Upper lobe of left lung (tissue), 6 donors: ENCODE measurements at regions not wholly inside any gene's neighbourhood (a gene's known extent, or its start where the extent isn't known, plus 50 kb on each side); places are given as distances from the start of the nearest gene placed in this dataset.

Experiments used
- ATAC-seq, 2 donors: fragments of 200-7000 bp; cut with Tn5 transposase; one replicate each; pipeline ENCODE4 v1.9.1; 2022; ENCODE audit warnings: mild to moderate bottlenecking in 2 of 2, moderate library complexity in 2 of 2; ENCODE audit not compliant: low FRiP score in 2 of 2
- DNase-seq, 2 donors: peaks; one replicate each; pipeline ENCODE4 v3.0.0-alpha.2; 2019 to 2020
- H3K27ac ChIP-seq, 4 donors: fragments of 200-600 bp; sonication (generic); one replicate each; pipeline ENCODE4 v1.5.1; 2016 to 2019
- H3K27me3 ChIP-seq, 4 donors: fragments of 200-600 bp; sonication (generic); one replicate each; pipeline ENCODE4 v1.5.1; 2017 to 2019
- H3K36me3 ChIP-seq, 4 donors: fragments of 200-600 bp; sonication (generic); one replicate each; pipeline ENCODE4 v1.5.1; 2016 to 2019
- H3K4me1 ChIP-seq, 4 donors: fragments of 200-600 bp; sonication (generic); one replicate each; pipeline ENCODE4 v1.5.1; 2018 to 2019
- H3K4me3 ChIP-seq, 4 donors: fragments of 200-600 bp; sonication (generic); one replicate each; pipeline ENCODE4 v1.5.1; 2017 to 2019; ENCODE audit warnings: mild to moderate bottlenecking in 2 of 4, moderate library complexity in 1 of 4
- H3K9me3 ChIP-seq, 4 donors: fragments of 200-600 bp; sonication (generic); one replicate each; pipeline ENCODE4 v1.5.1; 2018 to 2019
- CTCF ChIP-seq, 6 experiments: fragments of 450-650 bp in 4 of 6; fragments of 200-600 bp in 2 of 6; sonication (generic) in 2 of 6; IDR thresholded peaks; one replicate each; pipeline ENCODE4 v1.5.1; 2016 to 2019; ENCODE audit warnings: antibody characterized with exemption in 6 of 6
- EP300 ChIP-seq, 4 donors: sonication (generic); formaldehyde crosslinking; IDR thresholded peaks; one replicate each; pipeline ENCODE4 v1.5.1; 2017; ENCODE audit warnings: antibody characterized with exemption in 4 of 4, control low read depth in 2 of 4
- POLR2A ChIP-seq, 4 donors: fragments of 450-650 bp; IDR thresholded peaks; one replicate each; pipeline ENCODE4 v1.5.1; 2016 to 2017; ENCODE audit warnings: antibody characterized with exemption in 4 of 4, mild to moderate bottlenecking in 2 of 4
- POLR2AphosphoS5 ChIP-seq, 2 donors: sonication (generic); formaldehyde crosslinking; IDR thresholded peaks; one replicate each; pipeline ENCODE4 v1.5.1; 2017; ENCODE audit warnings: antibody characterized with exemption in 2 of 2
- WGBS, 2 donors: methylation state at CpG; one replicate each; pipeline ENCODE4 v1.1.5; 2017 to 2018; 5-methylcytosine and 5-hydroxymethylcytosine counted together
- donor health status: DM: no; HTN: no; CAD: no; lungs with moderate emphysema.
- donor health status: DM: no; HTN: yes; CAD: no; lungs with severe emphysema.

GRCh38 chr2:234291765-234292204 is 205.1 kb downstream of the ARL4C start:
- TF ChIP-seq CTCF (IDR thresholded peaks at IDR 0.05) (no peak), POLR2AphosphoS5 (IDR thresholded peaks at IDR 0.05) (peak in 1 of 2 donors; percentile 53), EP300 (IDR thresholded peaks at IDR 0.05) (peak in 1 of 4 donors; percentile 19), POLR2A (IDR thresholded peaks at IDR 0.05) (peak in 1 of 4 donors; percentile 20)
- Histone ChIP-seq H3K27me3 (no peaks in the 10 kb centered on the region), H3K36me3 (no peaks in the 10 kb centered on the region), H3K27ac (peak overlapping the region; percentile 8 to 71 (median 48)), H3K4me1 (peaks cover 8 to 21% (median 17%) of the 10 kb centered on the region in 4 donors), H3K9me3 (no peaks in the 10 kb centered on the region), H3K4me3 (no peak overlapping the region)
- WGBS, 2 donors: 23 to 39% methylated on average over 5 of the region's 5 CpGs
- ATAC-seq (peak in 1 of 2 donors; percentile 52), DNase-seq (peak in 1 of 2 donors; percentile 56)

GRCh38 chr2:234290671-234291070 is 206.2 kb downstream of the ARL4C start:
- Histone ChIP-seq H3K27me3 (no peaks in the 10 kb centered on the region), H3K4me1 (peaks cover 8 to 21% (median 17%) of the 10 kb centered on the region in 4 donors), H3K27ac (peak overlapping the region; percentile 41 to 71 (median 58)), H3K9me3 (no peaks in the 10 kb centered on the region), H3K36me3 (no peaks in the 10 kb centered on the region), H3K4me3 (no peak overlapping the region)
- WGBS, 2 donors: 71 to 75% methylated on average over 5 to 10 of the region's 10 CpGs
- ATAC-seq: peak; percentile 16 to 53
- no peak for TF ChIP-seq POLR2AphosphoS5 (IDR thresholded peaks at IDR 0.05)
- TF ChIP-seq POLR2A (IDR thresholded peaks at IDR 0.05): peak in 1 of 4 donors; percentile 41
- peak in 2 of 4 donors; percentile 5 to 59 for TF ChIP-seq EP300 (IDR thresholded peaks at IDR 0.05)
- peak in 1 of 2 donors; percentile 58 for DNase-seq

GRCh38 chr2:234289834-234290590 is 206.9 kb downstream of the ARL4C start:
- DNase-seq (no peak), ATAC-seq (peak; percentile 9 to 72)
- H3K4me1 ChIP-seq: peaks cover 8 to 21% (median 17%) of the 10 kb centered on the region in 4 donors
- no peak overlapping the region for H3K4me3 ChIP-seq
- WGBS, 2 donors: 75 to 81% methylated on average over 3 of the region's 3 CpGs
- no peaks in the 10 kb centered on the region for H3K9me3 ChIP-seq
- H3K27me3 ChIP-seq: no peaks in the 10 kb centered on the region
- peak in 1 of 2 donors; percentile 44 for TF ChIP-seq POLR2AphosphoS5 (IDR thresholded peaks at IDR 0.05)
- TF ChIP-seq EP300 (IDR thresholded peaks at IDR 0.05): no peak
- no peaks in the 10 kb centered on the region for H3K36me3 ChIP-seq
- H3K27ac ChIP-seq: peak overlapping the region; percentile 41 to 71 (median 58)

- TF ChIP-seq EP300 (IDR thresholded peaks at IDR 0.05) (no peak), CTCF (IDR thresholded peaks at IDR 0.05) (peak; percentile 71 to 91 (median 86)), POLR2AphosphoS5 (IDR thresholded peaks at IDR 0.05) (peak in 1 of 2 donors; percentile 61)
- peak; percentile 66 for ATAC-seq
- peak in 1 of 2 donors; percentile 76 for DNase-seq
- Histone ChIP-seq H3K27me3 (no peaks in the 10 kb centered on the region), H3K4me1 (peaks cover 8 to 21% (median 17%) of the 10 kb centered on the region in 4 donors), H3K27ac (peak overlapping the region in 3 of 4 donors; percentile 49 to 71 (median 68)), H3K9me3 (no peaks in the 10 kb centered on the region), H3K36me3 (no peaks in the 10 kb centered on the region), H3K4me3 (no peak overlapping the region)
- 28 to 32% methylated on average over 12 to 13 of the region's 13 CpGs for WGBS, 2 donors
Measured at GRCh38 chr2:234288974-234289455, 207.9 kb downstream of the ARL4C start.

GRCh38 chr2:234287650-234288049 is 209.2 kb downstream of the ARL4C start:
- H3K4me3 ChIP-seq: no peak overlapping the region
- H3K9me3 ChIP-seq: no peaks in the 10 kb centered on the region
- TF ChIP-seq POLR2A (IDR thresholded peaks at IDR 0.05) (no peak), EP300 (IDR thresholded peaks at IDR 0.05) (no peak), POLR2AphosphoS5 (IDR thresholded peaks at IDR 0.05) (no peak), CTCF (IDR thresholded peaks at IDR 0.05) (no peak)
- ATAC-seq (no peak), DNase-seq (no peak)
- WGBS, 2 donors: 98 to 100% methylated on average over 3 of the region's 3 CpGs
- peaks cover 8 to 21% (median 17%) of the 10 kb centered on the region in 4 donors for H3K4me1 ChIP-seq
- H3K27ac ChIP-seq: no peak overlapping the region
- H3K27me3 ChIP-seq: no peaks in the 10 kb centered on the region
- no peaks in the 10 kb centered on the region for H3K36me3 ChIP-seq
